Endothelial cell of umbilical vein (primary cell): ENCODE measurements at regions not wholly inside any gene's neighbourhood (a gene's known extent, or its start where the extent isn't known, plus 50 kb on each side); places are given as distances from the start of the nearest gene placed in this dataset.

Experiments
- BruUV-seq: library from RNA; stranded (reverse); fragments of 400-500 nt; replicated peaks from 2 replicates; lab custom pipeline; 2021; lab: Mats Ljungman, UMichigan
- CTCF ChIA-PET: fragments of 300-600, 350-600 bp; sonication (Branson Sonifier 250); formaldehyde crosslinking; loops from one replicate; lab custom pipeline; 2021; ENCODE audit warnings: antibody characterized with exemption, inconsistent platforms; lab: Charles Lee
- POLR2A ChIA-PET: fragments of 300-600, 350-600 bp; sonication (Branson Sonifier 250); formaldehyde crosslinking; loops from one replicate; lab custom pipeline; 2021; ENCODE audit warnings: antibody characterized with exemption, inconsistent platforms; lab: Charles Lee
- DNase-seq: peaks from one replicate; pipeline ENCODE4 v3.0.0-alpha.2; 2011; ENCODE audit warnings: low read depth, low spot score
- FAIRE-seq: peaks from 2 replicates; lab custom pipeline; 2011; peaks lifted over from hg19 to GRCh38; lab: Jason Lieb, UNC
- H2AFZ ChIP-seq: 2 replicates; pipeline ENCODE4 v1.6.0; 2012; ENCODE audit warnings: low read depth, low read length, control low read depth, inconsistent platforms
- H3K27ac ChIP-seq: 2 replicates; pipeline ENCODE4 v1.5.1; 2011; ENCODE audit warnings: low read depth, mild to moderate bottlenecking, control low read depth, low read length, moderate library complexity; ENCODE audit not compliant: insufficient read depth
- H3K27me3 ChIP-seq, 2 experiments: 2 replicates each; pipeline versions ENCODE4 v1.6.0 to v1.6.1; 2011; ENCODE audit warnings: low read length in 2 of 2, mixed read lengths in 1 of 2; ENCODE audit not compliant: control insufficient read depth in 2 of 2, insufficient read depth in 2 of 2
- H3K36me3 ChIP-seq, 2 experiments: 2 replicates in 1 of 2; 3 replicates in 1 of 2; pipeline ENCODE4 v1.5.1; 2011; ENCODE audit warnings: low read length in 2 of 2, mild to moderate bottlenecking in 1 of 2, moderate library complexity in 1 of 2; ENCODE audit not compliant: control insufficient read depth in 2 of 2, insufficient read depth in 2 of 2; ENCODE audit errors: extremely low read depth in 1 of 2
- H3K4me1 ChIP-seq: 3 replicates; pipeline ENCODE4 v1.5.1; 2011; ENCODE audit warnings: mild to moderate bottlenecking, low read length; ENCODE audit not compliant: control insufficient read depth, insufficient read depth; ENCODE audit errors: extremely low read depth
- H3K4me2 ChIP-seq: 2 replicates; pipeline ENCODE4 v1.6.1; 2011; ENCODE audit warnings: low read length, control low read depth, mixed read lengths; ENCODE audit not compliant: insufficient read depth
- H3K4me3 ChIP-seq, 3 experiments: fragments of 200-600 bp in 1 of 3; sonication (generic), shearing (Covaris generic) in 1 of 3; replicated peaks in 1 of 3; 2 replicates each; pipeline ENCODE4 v1.5.1; 2011 to 2016; ENCODE audit warnings: control low read depth in 3 of 3, low read length in 3 of 3, mild to moderate bottlenecking in 2 of 3, inconsistent platforms in 1 of 3, low read depth in 1 of 3, moderate library complexity in 1 of 3; ENCODE audit not compliant: insufficient read depth in 1 of 3
- H3K79me2 ChIP-seq: 2 replicates; pipeline ENCODE4 v1.6.0; 2012; ENCODE audit warnings: low read length, inconsistent platforms; ENCODE audit not compliant: control insufficient read depth, insufficient read depth
- H3K9ac ChIP-seq: replicated peaks from 2 replicates; pipeline ENCODE3; 2011; ENCODE audit warnings: low read length, control low read depth; ENCODE audit not compliant: insufficient read depth; ENCODE audit errors: extremely low read depth
- H3K9me1 ChIP-seq: replicated peaks from 3 replicates; pipeline ENCODE4 v1.6.0; 2011; ENCODE audit warnings: mild to moderate bottlenecking, low read length; ENCODE audit not compliant: control insufficient read depth, insufficient read depth; ENCODE audit errors: extremely low read depth
- H3K9me3 ChIP-seq: replicated peaks from 2 replicates; pipeline ENCODE4 v1.5.1; 2012; ENCODE audit warnings: low read length, inconsistent platforms; ENCODE audit not compliant: control insufficient read depth, insufficient read depth
- H4K20me1 ChIP-seq: replicated peaks from 2 replicates; pipeline ENCODE3; 2011; ENCODE audit warnings: mild to moderate bottlenecking, low read length; ENCODE audit not compliant: control insufficient read depth, insufficient read depth; ENCODE audit errors: extremely low read depth
- EZH2 ChIP-seq: IDR thresholded peaks from 2 replicates; pipeline ENCODE4 v1.6.1; 2012; ENCODE audit warnings: borderline replicate concordance, low read depth, mild to moderate bottlenecking, moderate library complexity, low read length, inconsistent platforms; ENCODE audit not compliant: severe bottlenecking
- FOS ChIP-seq: IDR thresholded peaks from 2 replicates; pipeline ENCODE4 v1.6.1; 2011; ENCODE audit warnings: mild to moderate bottlenecking, low read length, moderate library complexity, borderline replicate concordance; ENCODE audit not compliant: insufficient read depth
- GATA2 ChIP-seq: IDR thresholded peaks from 2 replicates; pipeline ENCODE4 v1.7.0; 2011; ENCODE audit warnings: low read depth, mild to moderate bottlenecking, moderate library complexity, mixed read lengths, low read length; ENCODE audit not compliant: insufficient read length, insufficient read depth
- JUN ChIP-seq: IDR thresholded peaks from 2 replicates; pipeline ENCODE4 v1.6.1; 2011; ENCODE audit warnings: borderline replicate concordance, low read depth; ENCODE audit not compliant: insufficient read length, insufficient read depth
- MAX ChIP-seq: IDR thresholded peaks from 2 replicates; pipeline ENCODE4 v1.6.1; 2011; ENCODE audit not compliant: insufficient read depth, insufficient read length
- MYC ChIP-seq: IDR thresholded peaks from one replicate; pipeline ENCODE4 v1.6.1; 2011; ENCODE audit warnings: mild to moderate bottlenecking, low read depth, low read length
- POLR2A ChIP-seq: IDR thresholded peaks from 2 replicates; pipeline ENCODE4 v1.6.1; 2012; ENCODE audit warnings: low read depth, mild to moderate bottlenecking, control low read depth, low read length
- POLR2AphosphoS5 ChIP-seq: IDR thresholded peaks from 2 replicates; pipeline ENCODE4 v1.6.1; 2012; ENCODE audit warnings: low read depth, mild to moderate bottlenecking, control low read depth, low read length, moderate library complexity; ENCODE audit not compliant: insufficient read depth
- dilution Hi-C: fragments of 300-500 bp; cut with MboI; formaldehyde crosslinking; loops from one replicate; pipeline ENCODE4 v1.15.0; 2019; ENCODE audit warnings: low sequenced_read_pairs; ENCODE audit not compliant: extremely low pct_ligation_motif_present
- intact Hi-C: fragments of 100-400 bp; cut with micrococcal nuclease; formaldehyde crosslinking; loops from one replicate; pipeline ENCODE4 v1.10.0; 2022
- TF ChIP-seq, protein P1 (sequence below), 2 donors: IDR thresholded peaks; 1 replicate in 1 of 2; 2 replicates in 1 of 2; pipeline ENCODE4 v1.5.1; 2011; ENCODE audit warnings: low read length in 2 of 2, mild to moderate bottlenecking in 2 of 2, moderate library complexity in 2 of 2, control low read depth in 1 of 2, inconsistent platforms in 1 of 2, low read depth in 1 of 2; ENCODE audit not compliant: insufficient read depth in 1 of 2; ENCODE audit errors: extremely low read depth in 1 of 2

GRCh38 chr11:37286890-37287289, 688.9 kb upstream of the RAG2 start:
- Histone ChIP-seq H2AFZ (no peak overlapping the region), H3K9me3 (no peaks in the 10 kb centered on the region), H3K9me1 (no peaks in the 10 kb centered on the region), H3K27me3 (no peaks in the 10 kb centered on the region), H3K4me2 (no peak overlapping the region), H4K20me1 (no peaks in the 10 kb centered on the region), H3K79me2 (no peaks in the 10 kb centered on the region), H3K4me1 (no peaks in the 10 kb centered on the region), H3K36me3 (no peaks in the 10 kb centered on the region), H3K9ac (no peak overlapping the region), H3K27ac (no peak overlapping the region), H3K4me3 (no peak overlapping the region)
- DNase-seq, result no peak
- intact Hi-C loops, result no loop called here
- dilution Hi-C loops, result no loop called here
- TF ChIP-seq, protein P1, sequence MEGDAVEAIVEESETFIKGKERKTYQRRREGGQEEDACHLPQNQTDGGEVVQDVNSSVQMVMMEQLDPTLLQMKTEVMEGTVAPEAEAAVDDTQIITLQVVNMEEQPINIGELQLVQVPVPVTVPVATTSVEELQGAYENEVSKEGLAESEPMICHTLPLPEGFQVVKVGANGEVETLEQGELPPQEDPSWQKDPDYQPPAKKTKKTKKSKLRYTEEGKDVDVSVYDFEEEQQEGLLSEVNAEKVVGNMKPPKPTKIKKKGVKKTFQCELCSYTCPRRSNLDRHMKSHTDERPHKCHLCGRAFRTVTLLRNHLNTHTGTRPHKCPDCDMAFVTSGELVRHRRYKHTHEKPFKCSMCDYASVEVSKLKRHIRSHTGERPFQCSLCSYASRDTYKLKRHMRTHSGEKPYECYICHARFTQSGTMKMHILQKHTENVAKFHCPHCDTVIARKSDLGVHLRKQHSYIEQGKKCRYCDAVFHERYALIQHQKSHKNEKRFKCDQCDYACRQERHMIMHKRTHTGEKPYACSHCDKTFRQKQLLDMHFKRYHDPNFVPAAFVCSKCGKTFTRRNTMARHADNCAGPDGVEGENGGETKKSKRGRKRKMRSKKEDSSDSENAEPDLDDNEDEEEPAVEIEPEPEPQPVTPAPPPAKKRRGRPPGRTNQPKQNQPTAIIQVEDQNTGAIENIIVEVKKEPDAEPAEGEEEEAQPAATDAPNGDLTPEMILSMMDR (IDR thresholded peaks at IDR 0.05; ENCODE audit: extremely low read depth in 1 of 2, insufficient read depth in 1 of 2, low read depth in 1 of 2, low read length in 2 of 2), result no peak
- ChIA-PET POLR2A (no interaction called here), CTCF (no interaction called here)
- FAIRE-seq, result no peak
- no TSS peak for BruUV-seq

GRCh38 chr11:37282367-37282766, 684.3 kb upstream of the RAG2 start:
- no peak overlapping the region for H3K9ac ChIP-seq
- no peak for DNase-seq
- dilution Hi-C loops, result no loop called here
- ChIA-PET POLR2A (no interaction called here), CTCF (no interaction called here)
- no peak overlapping the region for H3K4me2 ChIP-seq
- no peak overlapping the region for H2AFZ ChIP-seq
- no peaks in the 10 kb centered on the region for H3K9me3 ChIP-seq
- H4K20me1 ChIP-seq, result no peaks in the 10 kb centered on the region
- FAIRE-seq, result no peak
- H3K4me1 ChIP-seq, result no peaks in the 10 kb centered on the region
- no peaks in the 10 kb centered on the region for H3K79me2 ChIP-seq
- intact Hi-C loops, result no loop called here
- H3K27me3 ChIP-seq, result no peaks in the 10 kb centered on the region
- no peak overlapping the region for H3K27ac ChIP-seq
- BruUV-seq, result no TSS peak
- H3K9me1 ChIP-seq, result no peaks in the 10 kb centered on the region
- no peak overlapping the region for H3K4me3 ChIP-seq
- H3K36me3 ChIP-seq, result no peaks in the 10 kb centered on the region
- TF ChIP-seq, protein P1 (IDR thresholded peaks at IDR 0.05; ENCODE audit: extremely low read depth in 1 of 2, insufficient read depth in 1 of 2, low read depth in 1 of 2, low read length in 2 of 2), result no peak
- no peak for TF ChIP-seq MYC
- no peak for TF ChIP-seq JUN
- TF ChIP-seq EZH2, result no peak
- no peak for TF ChIP-seq POLR2A
- TF ChIP-seq MAX, result no peak
- no peak for TF ChIP-seq POLR2AphosphoS5
- no peak for TF ChIP-seq GATA2
- no peak for TF ChIP-seq FOS
